ENCODE measurements at regions not wholly inside any gene's neighbourhood (a gene's known extent, or its start where the extent isn't known, plus 50 kb on each side); places are given as distances from the start of the nearest gene placed in this dataset.
"Not testable (repeated sequence)": the region's sequence is repeated elsewhere in the genome, so short reads cannot be mapped to it uniquely, and the experiment has no call there.

DNA sequence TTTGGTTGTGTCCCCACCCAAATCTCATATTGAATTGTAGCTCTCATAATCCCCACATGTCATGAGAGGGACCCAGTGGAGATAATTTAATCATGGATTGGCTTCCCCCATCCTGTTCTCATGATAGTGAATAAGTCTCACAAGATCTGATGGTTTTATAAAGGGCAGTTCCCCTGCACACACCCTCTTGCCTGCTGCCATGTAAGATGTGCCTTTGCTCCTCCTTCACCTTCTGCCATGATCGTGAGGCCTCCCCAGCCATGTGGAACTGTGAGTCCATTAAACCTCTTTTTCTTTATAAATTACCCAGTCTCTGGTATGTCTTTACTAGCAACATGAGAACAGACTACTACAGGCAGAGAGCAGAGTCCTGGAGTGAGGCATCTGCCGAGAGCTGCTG, 90.2 kb upstream of the SLC45A1 start:
- not testable (repeated sequence) for DNase-seq

DNA sequence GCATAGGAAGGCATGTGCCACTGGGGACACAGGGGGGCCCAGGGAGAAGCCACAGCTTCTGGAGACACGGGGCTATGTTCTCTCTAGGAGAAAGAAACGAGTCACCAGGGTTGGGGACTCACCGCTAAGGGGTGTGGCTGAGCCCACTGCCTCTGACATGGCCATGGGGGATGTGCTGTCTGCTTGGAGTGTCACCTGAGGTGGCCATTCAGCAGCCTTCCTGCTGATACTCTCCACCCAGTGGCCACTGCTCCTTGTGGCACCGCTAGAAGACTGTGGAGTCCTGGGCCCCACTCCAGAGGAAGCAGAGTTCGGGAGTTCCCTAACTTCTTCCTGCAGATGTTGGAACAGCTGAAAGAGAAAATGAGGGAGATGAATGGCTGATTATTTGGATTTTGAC, 91.2 kb upstream of the SLC45A1 start:
- DNase-seq: no peak

- DNase-seq: not testable (repeated sequence)
Measured at GRCh38 chr1:8226024-8226423, 91.9 kb upstream of the SLC45A1 start.

- no peak for DNase-seq
Measured at GRCh38 chr1:8223526-8223925, 94.4 kb upstream of the SLC45A1 start.

DNA sequence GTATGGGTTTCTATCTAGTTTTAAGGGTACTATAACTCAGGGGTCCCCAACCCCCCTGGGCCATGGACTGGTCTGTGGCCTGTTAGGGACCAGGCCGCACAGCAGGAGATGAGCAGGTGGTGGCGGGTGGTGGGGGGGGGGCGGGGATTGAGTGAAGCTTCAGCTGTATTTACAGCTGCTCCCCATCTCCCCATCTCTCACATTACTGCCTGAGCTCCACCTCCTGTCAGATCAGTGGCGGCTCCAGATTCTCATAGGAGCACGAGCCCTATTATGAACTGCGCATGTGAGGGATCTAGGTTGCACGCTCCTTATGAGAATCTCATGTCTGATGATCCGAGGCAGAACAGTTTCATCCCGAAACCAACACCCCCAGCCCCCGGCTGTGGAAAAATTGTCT, 95.1 kb upstream of the SLC45A1 start:
- no peak for DNase-seq

- DNase-seq: no peak
Measured at GRCh38 chr1:8219530-8219929, 98.4 kb upstream of the SLC45A1 start.

GRCh38 chr1:8218351-8219092, 99.4 kb upstream of the SLC45A1 start:
- DNase-seq: no peak

DNA sequence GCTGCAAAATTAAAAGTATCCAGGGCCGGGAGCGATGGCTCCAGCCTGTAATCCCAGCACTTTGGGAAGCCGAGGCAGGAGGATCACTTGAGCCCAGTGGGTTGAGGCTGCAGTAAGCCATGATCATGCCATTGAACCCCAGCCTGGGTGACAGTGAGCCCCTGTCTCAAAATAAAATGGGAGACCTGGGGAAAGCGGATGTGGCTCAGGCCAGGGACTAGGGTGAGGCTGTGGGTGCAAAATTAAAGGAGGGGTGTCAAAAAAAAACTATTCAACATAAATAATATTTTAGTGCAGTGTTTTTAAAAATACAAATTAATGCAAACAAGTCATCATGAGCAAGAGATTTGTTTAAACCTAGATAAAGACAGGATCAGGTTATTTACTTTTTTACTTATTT, 100.1 kb upstream of the SLC45A1 start:
- no peak for DNase-seq

GRCh38 chr1:8217011-8217711, 100.8 kb upstream of the SLC45A1 start:
- no peak for DNase-seq

DNA sequence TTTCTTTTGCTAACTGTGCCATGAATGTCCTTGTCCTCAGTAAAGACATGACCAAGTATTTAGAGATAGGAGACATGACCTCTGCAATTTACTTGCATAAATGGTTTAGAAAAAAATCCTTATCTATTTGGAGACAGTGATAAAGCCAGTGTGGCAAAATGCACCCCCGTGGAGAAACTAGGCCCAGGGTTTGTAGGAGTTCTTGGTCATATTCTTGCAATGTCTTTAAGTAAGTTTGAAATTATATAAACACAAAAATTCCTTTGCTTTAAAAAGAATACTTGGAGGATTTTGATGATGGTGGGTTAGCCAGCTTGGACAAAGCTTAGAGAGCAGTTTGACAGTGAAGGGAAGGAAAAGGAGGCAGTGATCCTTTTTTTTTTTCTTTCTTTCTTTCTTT, 101.9 kb upstream of the SLC45A1 start:
- DNase-seq: no peak

DNA sequence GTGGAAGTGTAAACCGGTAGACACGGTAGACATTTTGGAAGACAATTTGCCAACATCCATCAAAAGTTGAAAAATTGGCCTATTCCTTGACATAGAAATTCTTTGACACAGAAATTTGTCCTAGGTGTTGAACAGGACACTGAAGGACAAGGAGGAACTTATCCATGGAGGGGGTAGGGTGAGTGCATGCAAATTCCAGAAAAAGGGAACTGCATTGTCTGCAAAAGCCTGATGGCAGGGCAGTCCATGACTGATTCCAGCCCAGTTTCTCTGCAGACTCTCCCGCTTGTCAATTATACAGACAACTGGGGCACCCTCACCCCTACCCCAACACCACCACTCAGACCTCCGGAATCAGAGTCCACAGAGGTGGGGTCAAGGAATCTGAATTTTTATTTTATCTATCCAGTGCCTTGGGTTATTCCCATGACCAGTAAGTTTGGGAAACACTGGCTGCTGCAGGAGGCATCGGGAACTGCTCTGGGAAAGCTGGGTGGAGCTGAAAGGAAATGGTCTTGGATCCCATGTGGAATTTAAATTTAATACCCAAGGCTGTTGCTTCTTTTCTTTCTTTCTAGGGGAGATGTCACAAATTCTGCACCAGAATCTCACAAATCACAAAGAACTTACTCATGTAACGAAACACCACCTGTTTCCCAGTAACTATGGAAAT, 103.3 kb upstream of the SLC45A1 start:
- no peak for DNase-seq

DNA sequence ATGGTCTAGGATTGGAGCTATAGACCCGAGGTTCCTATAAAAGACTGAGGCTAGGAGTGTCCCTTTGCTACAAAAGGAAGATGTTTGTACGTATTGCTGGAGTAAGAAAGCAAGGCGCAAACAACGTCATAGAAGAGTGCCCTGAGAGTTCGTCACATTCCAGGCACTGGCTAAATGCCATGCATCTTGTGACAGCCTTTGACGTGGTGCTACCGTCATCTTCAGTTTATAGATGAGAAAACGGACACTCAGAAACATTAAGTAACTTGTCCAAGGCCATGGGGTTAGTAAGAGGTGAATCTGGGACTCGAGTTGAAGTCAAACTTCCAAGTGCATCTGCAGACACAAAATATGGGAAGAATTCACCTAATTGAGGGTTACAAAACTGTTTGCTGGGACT, 104.2 kb upstream of the SLC45A1 start:
- no peak for DNase-seq

DNA sequence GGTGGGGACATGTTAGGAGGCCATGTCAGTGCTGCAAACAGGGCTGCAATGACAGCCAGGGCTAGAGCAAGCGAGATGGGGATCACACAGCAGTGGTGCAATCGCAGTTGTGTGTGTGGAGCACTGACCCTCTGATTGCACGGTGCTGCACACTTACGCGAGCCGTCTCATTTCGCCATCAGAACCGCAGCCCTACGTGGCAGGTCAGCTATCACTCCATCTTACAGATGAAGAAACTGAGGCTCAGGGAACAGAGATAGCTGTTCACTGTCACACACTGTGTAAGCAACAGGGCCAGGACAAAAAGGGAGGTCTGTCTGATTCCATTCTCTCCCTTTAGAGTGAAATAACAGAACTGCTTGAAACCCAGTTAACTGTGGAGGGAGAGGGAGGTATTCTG, 104.8 kb upstream of the SLC45A1 start:
- no peak for DNase-seq

GRCh38 chr1:8212580-8213031, 105.3 kb upstream of the SLC45A1 start:
- no peak for DNase-seq

DNA sequence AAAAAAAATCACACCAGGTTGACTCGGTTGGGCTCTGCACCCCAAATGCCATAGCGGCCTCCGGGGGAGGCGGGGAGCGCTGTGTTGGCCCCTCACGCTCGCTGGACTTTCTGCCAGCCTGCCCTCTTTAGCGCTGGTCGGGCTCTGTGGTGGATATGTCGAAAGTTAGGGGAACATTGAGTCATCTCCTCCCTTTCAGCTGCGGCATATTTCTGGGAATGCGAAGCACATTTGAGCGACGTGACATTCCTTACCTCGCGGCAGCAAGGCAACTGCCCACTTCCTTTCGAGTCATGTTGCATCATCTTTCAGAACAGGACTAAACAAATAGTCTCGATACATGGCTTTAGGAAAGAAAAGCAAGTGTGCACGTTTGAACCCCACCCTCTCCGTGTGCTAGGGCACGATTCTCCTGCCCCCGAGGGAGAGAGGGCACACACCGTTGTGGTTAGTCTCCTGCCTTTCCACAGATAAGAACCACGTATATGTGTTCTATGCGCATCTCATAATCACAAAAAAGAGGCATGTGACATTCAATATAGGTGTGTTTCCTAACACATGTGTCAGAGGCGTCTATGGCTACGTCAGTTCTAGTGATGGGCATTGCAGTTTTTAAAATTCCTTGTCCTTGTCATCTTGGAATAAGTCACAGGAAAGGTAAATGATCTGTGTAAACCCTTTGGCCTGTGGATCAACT, 105.9 kb upstream of the SLC45A1 start:
- DNase-seq: no peak

DNA sequence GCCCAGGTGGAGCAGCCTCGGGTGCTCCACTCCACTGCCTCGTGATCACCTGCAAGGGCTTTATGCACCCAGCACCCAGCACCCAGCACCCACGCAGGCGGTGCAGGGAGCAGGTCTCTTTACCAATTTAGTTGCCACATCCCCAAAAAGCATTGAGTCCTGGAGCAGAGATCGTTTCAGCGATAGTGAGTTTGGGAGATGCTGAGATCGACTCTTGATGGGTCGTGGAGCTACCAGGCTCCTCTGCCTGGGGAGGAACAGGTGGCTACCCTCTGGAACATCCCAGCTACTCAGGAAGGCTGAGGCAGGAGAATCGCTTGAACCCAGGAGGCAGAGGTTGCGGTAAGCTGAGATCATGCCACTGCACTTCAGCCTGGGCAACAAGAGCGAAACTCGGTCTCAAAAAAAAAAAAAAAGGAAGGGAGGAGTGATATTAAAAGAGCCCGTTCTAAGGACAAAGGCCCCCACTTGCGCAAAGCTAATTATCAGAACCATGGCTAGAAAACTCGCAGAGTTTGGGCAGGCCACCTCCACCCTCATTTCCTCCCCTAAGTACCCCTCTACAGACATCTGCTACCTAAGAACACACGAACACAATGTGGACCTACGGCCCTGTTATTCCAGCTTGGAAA, 106.5 kb upstream of the SLC45A1 start:
- no peak for DNase-seq

GRCh38 chr1:8207202-8207601, 110.7 kb upstream of the SLC45A1 start:
- no peak for DNase-seq

DNA sequence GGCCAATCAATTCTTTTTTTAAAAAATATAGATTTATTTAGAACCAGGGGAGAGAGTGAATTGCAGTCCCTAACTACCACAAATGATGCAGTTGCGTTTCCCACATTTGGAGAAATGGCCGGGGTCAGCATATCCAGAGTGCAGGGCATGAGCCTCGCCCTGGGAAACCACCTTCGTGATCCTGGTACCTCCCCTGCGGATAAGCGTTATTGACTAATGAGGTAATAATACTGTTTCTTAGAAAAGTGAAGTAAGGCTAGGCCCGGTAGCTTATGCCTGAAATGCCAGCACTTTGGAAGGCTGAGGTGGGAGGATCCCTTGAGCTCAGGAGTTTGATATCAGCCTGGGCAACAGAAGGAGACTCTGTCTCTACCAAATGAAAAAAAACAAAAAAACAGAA, 111.5 kb upstream of the SLC45A1 start:
- no peak for DNase-seq

GRCh38 chr1:8205771-8206170, 112.1 kb upstream of the SLC45A1 start:
- no peak for DNase-seq

DNA sequence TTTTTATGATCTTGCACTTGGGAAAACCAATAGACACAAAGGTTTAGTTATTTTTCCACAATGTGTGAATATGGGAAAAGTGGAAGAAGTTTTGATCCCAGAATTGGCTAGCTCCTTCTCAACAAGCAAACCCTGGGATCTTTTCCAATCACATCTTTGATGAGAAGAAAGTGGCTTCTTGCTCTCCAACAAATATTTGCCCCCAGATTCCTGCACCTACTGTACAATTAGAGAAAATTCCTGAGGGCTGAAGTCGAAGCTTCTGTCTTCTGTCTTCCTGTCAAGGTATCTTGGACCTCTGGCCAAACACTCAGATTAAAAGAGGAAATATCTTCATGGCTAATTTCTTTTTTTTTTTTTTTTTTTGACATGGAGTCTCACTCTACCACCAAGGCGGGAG, 113.1 kb upstream of the SLC45A1 start:
- DNase-seq: no peak

DNA sequence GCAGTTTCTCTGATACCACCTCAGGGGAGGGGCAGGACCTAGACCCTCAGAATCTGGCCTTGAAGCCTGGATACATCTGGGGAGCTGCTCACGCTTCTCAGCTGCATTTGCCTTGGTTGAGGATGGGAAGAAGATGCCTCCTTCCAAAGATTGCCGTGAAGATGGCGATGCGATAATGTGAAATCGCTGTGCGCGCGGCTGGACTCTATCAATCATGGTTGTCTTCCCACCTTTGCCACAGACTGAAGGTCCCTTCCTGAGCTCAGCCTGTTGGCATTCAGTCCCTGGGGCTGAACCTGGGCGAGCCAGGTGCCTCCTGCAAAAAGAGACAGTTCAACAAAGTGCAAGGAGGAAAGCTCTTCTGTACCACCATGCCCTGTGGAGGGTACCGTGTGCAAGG, 114.4 kb upstream of the SLC45A1 start:
- DNase-seq: no peak

DNA sequence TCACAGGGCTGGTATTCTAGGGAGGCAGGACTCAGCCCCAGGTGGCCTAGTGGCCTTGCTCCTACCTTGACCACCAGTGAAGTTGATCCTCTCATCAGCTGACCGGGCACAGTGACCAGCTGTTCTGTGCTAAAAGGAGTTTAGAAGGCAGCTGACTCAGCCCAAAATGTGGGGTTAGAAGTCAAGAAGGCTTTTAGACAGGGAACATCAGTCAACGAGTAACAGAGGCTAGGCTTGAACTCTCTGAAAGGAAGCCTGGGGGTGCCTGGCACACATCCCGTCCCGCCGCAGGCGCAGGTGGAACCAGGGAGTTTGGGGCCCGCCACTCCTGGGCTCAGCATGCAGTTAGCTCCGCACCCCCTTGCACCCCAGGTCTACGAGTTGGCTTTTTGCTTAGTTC, 114.9 kb upstream of the SLC45A1 start:
- DNase-seq: no peak
